ENCODE measurements at regions not wholly inside any gene's neighbourhood (a gene's known extent, or its start where the extent isn't known, plus 50 kb on each side); places are given as distances from the start of the nearest gene placed in this dataset.

- TF ChIP-seq YY1 (IDR thresholded peaks at IDR 0.05; ENCODE audit: low read depth), result no peak
- no peak for TF ChIP-seq NFIC (IDR thresholded peaks at IDR 0.05)
- no peak for TF ChIP-seq TCF12 (IDR thresholded peaks at IDR 0.05; ENCODE audit: low read depth)
- no peak for TF ChIP-seq ZBTB7A (IDR thresholded peaks at IDR 0.05; ENCODE audit: low read depth)
These were observed 995.6 kb upstream of the SLC39A10 start for GRCh38 chr2:194661431-194661830.

- TF ChIP-seq MAX (IDR thresholded peaks at IDR 0.05), result no peak
- no peak for TF ChIP-seq YY1 (IDR thresholded peaks at IDR 0.05; ENCODE audit: low read depth)
- TF ChIP-seq TCF12 (IDR thresholded peaks at IDR 0.05; ENCODE audit: low read depth), result no peak
- no peak for TF ChIP-seq EP300 (IDR thresholded peaks at IDR 0.05; ENCODE audit: borderline replicate concordance)
- TF ChIP-seq EGR1 (IDR thresholded peaks at IDR 0.05), result no peak
- no peak for TF ChIP-seq CREB1 (IDR thresholded peaks at IDR 0.05; ENCODE audit: low read depth)
- no peak for TF ChIP-seq TEAD4 (IDR thresholded peaks at IDR 0.05)
- TF ChIP-seq USF1 (IDR thresholded peaks at IDR 0.05), result no peak
- TF ChIP-seq FOXM1 (IDR thresholded peaks at IDR 0.05; ENCODE audit: borderline replicate concordance, low read depth), result no peak
- no peak for TF ChIP-seq ZBTB7A (IDR thresholded peaks at IDR 0.05; ENCODE audit: low read depth)
- TF ChIP-seq NFIC (IDR thresholded peaks at IDR 0.05), result no peak
- TF ChIP-seq CEBPB (IDR thresholded peaks at IDR 0.05), result no peak
- no peak for TF ChIP-seq TAF1 (IDR thresholded peaks at IDR 0.05; ENCODE audit: low read depth)
- TF ChIP-seq RAD21 (IDR thresholded peaks at IDR 0.05; ENCODE audit: low read depth), result no peak
- TF ChIP-seq REST (IDR thresholded peaks at IDR 0.05; ENCODE audit: low read depth), result no peak
These were observed 1035.1 kb upstream of the SLC39A10 start for GRCh38 chr2:194621945-194622344.

- no peak for TF ChIP-seq CEBPB (IDR thresholded peaks at IDR 0.05)
- TF ChIP-seq TAF1 (IDR thresholded peaks at IDR 0.05; ENCODE audit: low read depth), result no peak
- TF ChIP-seq TEAD4 (IDR thresholded peaks at IDR 0.05), result no peak
- TF ChIP-seq EP300 (IDR thresholded peaks at IDR 0.05; ENCODE audit: borderline replicate concordance), result no peak
- TF ChIP-seq YY1 (IDR thresholded peaks at IDR 0.05; ENCODE audit: low read depth), result no peak
- no peak for TF ChIP-seq NFIC (IDR thresholded peaks at IDR 0.05)
- no peak for TF ChIP-seq RAD21 (IDR thresholded peaks at IDR 0.05; ENCODE audit: low read depth)
- TF ChIP-seq MAX (IDR thresholded peaks at IDR 0.05), result no peak
- no peak for TF ChIP-seq ZBTB7A (IDR thresholded peaks at IDR 0.05; ENCODE audit: low read depth)
- no peak for TF ChIP-seq FOXM1 (IDR thresholded peaks at IDR 0.05; ENCODE audit: borderline replicate concordance, low read depth)
- no peak for TF ChIP-seq CREB1 (IDR thresholded peaks at IDR 0.05; ENCODE audit: low read depth)
- no peak for TF ChIP-seq EGR1 (IDR thresholded peaks at IDR 0.05)
- TF ChIP-seq REST (IDR thresholded peaks at IDR 0.05; ENCODE audit: low read depth), result no peak
- TF ChIP-seq TCF12 (IDR thresholded peaks at IDR 0.05; ENCODE audit: low read depth), result no peak
- no peak for TF ChIP-seq USF1 (IDR thresholded peaks at IDR 0.05)
These were observed 1037.7 kb upstream of the SLC39A10 start for GRCh38 chr2:194619366-194619765.

GRCh38 chr2:194618432-194618831, 1038.6 kb upstream of the SLC39A10 start:
- TF ChIP-seq TEAD4 (IDR thresholded peaks at IDR 0.05) (no peak), ZBTB7A (IDR thresholded peaks at IDR 0.05; ENCODE audit: low read depth) (no peak), EGR1 (IDR thresholded peaks at IDR 0.05) (no peak), REST (IDR thresholded peaks at IDR 0.05; ENCODE audit: low read depth) (no peak)

- TF ChIP-seq RAD21 (IDR thresholded peaks at IDR 0.05; ENCODE audit: low read depth) (no peak), REST (IDR thresholded peaks at IDR 0.05; ENCODE audit: low read depth) (no peak), TCF12 (IDR thresholded peaks at IDR 0.05; ENCODE audit: low read depth) (no peak), EP300 (IDR thresholded peaks at IDR 0.05; ENCODE audit: borderline replicate concordance) (no peak), CEBPB (IDR thresholded peaks at IDR 0.05) (no peak), NFIC (IDR thresholded peaks at IDR 0.05) (no peak), TAF1 (IDR thresholded peaks at IDR 0.05; ENCODE audit: low read depth) (no peak), EGR1 (IDR thresholded peaks at IDR 0.05) (no peak), FOXM1 (IDR thresholded peaks at IDR 0.05; ENCODE audit: borderline replicate concordance, low read depth) (no peak), ZBTB7A (IDR thresholded peaks at IDR 0.05; ENCODE audit: low read depth) (no peak), YY1 (IDR thresholded peaks at IDR 0.05; ENCODE audit: low read depth) (no peak), USF1 (IDR thresholded peaks at IDR 0.05) (no peak), TEAD4 (IDR thresholded peaks at IDR 0.05) (no peak), CREB1 (IDR thresholded peaks at IDR 0.05; ENCODE audit: low read depth) (no peak), MAX (IDR thresholded peaks at IDR 0.05) (no peak)
These were observed 1040.7 kb upstream of the SLC39A10 start for GRCh38 chr2:194616334-194616733.
